Lung (tissue), 11 donors: ENCODE measurements at regions not wholly inside any gene's neighbourhood (a gene's known extent, or its start where the extent isn't known, plus 50 kb on each side); places are given as distances from the start of the nearest gene placed in this dataset.

Experiments used
- ATAC-seq: fragments of 200-7000 bp; cut with Tn5 transposase; one replicate; pipeline ENCODE4 v1.9.1; 2020; ENCODE audit warnings: moderate number of reproducible peaks; ENCODE audit not compliant: insufficient read depth, low FRiP score
- DNase-seq, 3 donors: peaks; one replicate each; pipeline ENCODE4 v3.0.0-alpha.2; 2013 to 2017
- H3K27ac ChIP-seq, 2 donors: one replicate each; pipeline ENCODE4 v1.5.1; 2013; ENCODE audit warnings: mild to moderate bottlenecking in 2 of 2, moderate library complexity in 2 of 2, control low read depth in 1 of 2, inconsistent platforms in 1 of 2, low read depth in 1 of 2, low read length in 1 of 2
- H3K27me3 ChIP-seq, 3 donors: one replicate each; pipeline ENCODE4 v1.5.1; 2013; ENCODE audit warnings: low read length in 2 of 3; ENCODE audit not compliant: control insufficient read depth in 3 of 3, insufficient read depth in 3 of 3
- H3K36me3 ChIP-seq, 4 donors: one replicate each; pipeline ENCODE4 v1.5.1; 2013; ENCODE audit warnings: low read length in 4 of 4, mild to moderate bottlenecking in 1 of 4, moderate library complexity in 1 of 4; ENCODE audit not compliant: control insufficient read depth in 4 of 4, insufficient read depth in 4 of 4
- H3K4me1 ChIP-seq, 5 donors: one replicate each; pipeline ENCODE4 v1.5.1; 2013; ENCODE audit warnings: low read length in 5 of 5, mild to moderate bottlenecking in 2 of 5, moderate library complexity in 1 of 5; ENCODE audit not compliant: control insufficient read depth in 5 of 5, insufficient read depth in 5 of 5
- H3K4me3 ChIP-seq: one replicate; pipeline ENCODE4 v1.5.1; 2013; ENCODE audit warnings: mild to moderate bottlenecking, control low read depth, moderate library complexity
- H3K9ac ChIP-seq, 2 donors: one replicate each; pipeline ENCODE4 v1.5.1; 2013; ENCODE audit warnings: low read length in 2 of 2, control low read depth in 1 of 2; ENCODE audit not compliant: insufficient read depth in 1 of 2
- H3K9me3 ChIP-seq, 4 donors: one replicate each; pipeline ENCODE4 v1.5.1; 2013; ENCODE audit warnings: low read length in 3 of 4, mild to moderate bottlenecking in 1 of 4, moderate library complexity in 1 of 4; ENCODE audit not compliant: control insufficient read depth in 4 of 4, insufficient read depth in 3 of 4
- CTCF ChIP-seq: IDR thresholded peaks from 2 replicates; pipeline ENCODE4 v1.5.1; 2012; ENCODE audit warnings: mild to moderate bottlenecking; ENCODE audit errors: control extremely low read depth, extremely low read depth
- WGBS, 2 donors: extraction: QIAGEN DNeasy Blood & Tissue Kit; methylation state at CpG; one replicate each; pipeline ENCODE4 v1.1.7; 2013; 5-methylcytosine and 5-hydroxymethylcytosine counted together
- donor health status: control.
- donor health status: control.
- donor health status: Bipolar disorder and iron deficiency.
- donor health status: healthy.
- donor health status: DM: yes; HTN: yes; CAD: no.

- no peak for TF ChIP-seq CTCF
- DNase-seq = no peak
- H3K4me1 ChIP-seq = peaks cover 0 to 85% (median 10%) of the 10 kb centered on the region in 5 donors
- no peak overlapping the region for H3K4me3 ChIP-seq
- H3K36me3 ChIP-seq = no peaks in the 10 kb centered on the region
- no peaks in the 10 kb centered on the region for H3K27me3 ChIP-seq
- ATAC-seq = no peak
- H3K27ac ChIP-seq = no peak overlapping the region
- no peaks in the 10 kb centered on the region for H3K9me3 ChIP-seq
- no peak overlapping the region for H3K9ac ChIP-seq
Measured at GRCh38 chr5:67974054-67974453, 241.5 kb upstream of the PIK3R1 start.

- WGBS, 2 donors = 30 to 37% methylated on average over 5 of the region's 5 CpGs
- H3K9me3 ChIP-seq = no peaks in the 10 kb centered on the region
- no peak overlapping the region for H3K4me3 ChIP-seq
- H3K27ac ChIP-seq = peak overlapping the region; percentile 2 to 57
- no peaks in the 10 kb centered on the region for H3K36me3 ChIP-seq
- DNase-seq = peak in 2 of 3 donors; percentile 82 to 88
- no peak for TF ChIP-seq CTCF
- no peaks in the 10 kb centered on the region for H3K27me3 ChIP-seq
- H3K4me1 ChIP-seq = peaks cover 0 to 69% (median 10%) of the 10 kb centered on the region in 5 donors
- no peak overlapping the region for H3K9ac ChIP-seq
- ATAC-seq = no peak
Measured at GRCh38 chr5:67971971-67972821, 243.4 kb upstream of the PIK3R1 start.

GRCh38 chr5:67971223-67971830, 244.2 kb upstream of the PIK3R1 start:
- Histone ChIP-seq H3K4me1 (peaks cover 0 to 60% (median 10%) of the 10 kb centered on the region in 5 donors), H3K27me3 (no peaks in the 10 kb centered on the region), H3K9ac (no peak overlapping the region), H3K4me3 (no peak overlapping the region), H3K36me3 (no peaks in the 10 kb centered on the region), H3K27ac (peak overlapping the region in 1 of 2 donors; percentile 2), H3K9me3 (no peaks in the 10 kb centered on the region)
- ATAC-seq = no peak
- no peak for TF ChIP-seq CTCF
- peak; percentile 91 to 98 (median 98) for DNase-seq
- WGBS, 2 donors = 20 to 24% methylated on average over 4 of the region's 4 CpGs
